SJSA1 (cell line): ENCODE measurements at regions not wholly inside any gene's neighbourhood (a gene's known extent, or its start where the extent isn't known, plus 50 kb on each side); places are given as distances from the start of the nearest gene placed in this dataset.

Experiments
- DNase-seq, 2 experiments: peaks; one replicate each; pipeline ENCODE4 v3.0.0-alpha.2; 2015 to 2020; ENCODE audit warnings: low spot score in 2 of 2, low read depth in 1 of 2
- H3K27ac ChIP-seq: fragments of 250-450 bp; sonication (Bioruptor Pico); 2 replicates; pipeline ENCODE4 v1.5.1; 2020; ENCODE audit warnings: mild to moderate bottlenecking, moderate library complexity
- H3K27me3 ChIP-seq: fragments of 250-450 bp; sonication (Bioruptor Pico); replicated peaks from 2 replicates; pipeline ENCODE4 v1.5.1; 2020; ENCODE audit warnings: mild to moderate bottlenecking, moderate library complexity
- H3K36me3 ChIP-seq: fragments of 250-450 bp; sonication (Bioruptor Pico); 2 replicates; pipeline ENCODE4 v1.5.1; 2020; ENCODE audit warnings: mild to moderate bottlenecking
- H3K4me1 ChIP-seq: fragments of 250-450 bp; sonication (Bioruptor Pico); replicated peaks from 2 replicates; pipeline ENCODE4 v1.6.1; 2021; ENCODE audit warnings: mild to moderate bottlenecking
- H3K4me3 ChIP-seq: fragments of 250-450 bp; sonication (Bioruptor Pico); 2 replicates; pipeline ENCODE4 v1.5.1; 2020; ENCODE audit warnings: mild to moderate bottlenecking
- H3K9me3 ChIP-seq: fragments of 250-450 bp; sonication (Bioruptor Pico); replicated peaks from 2 replicates; pipeline ENCODE4 v1.5.1; 2020; ENCODE audit warnings: mild to moderate bottlenecking

DNA sequence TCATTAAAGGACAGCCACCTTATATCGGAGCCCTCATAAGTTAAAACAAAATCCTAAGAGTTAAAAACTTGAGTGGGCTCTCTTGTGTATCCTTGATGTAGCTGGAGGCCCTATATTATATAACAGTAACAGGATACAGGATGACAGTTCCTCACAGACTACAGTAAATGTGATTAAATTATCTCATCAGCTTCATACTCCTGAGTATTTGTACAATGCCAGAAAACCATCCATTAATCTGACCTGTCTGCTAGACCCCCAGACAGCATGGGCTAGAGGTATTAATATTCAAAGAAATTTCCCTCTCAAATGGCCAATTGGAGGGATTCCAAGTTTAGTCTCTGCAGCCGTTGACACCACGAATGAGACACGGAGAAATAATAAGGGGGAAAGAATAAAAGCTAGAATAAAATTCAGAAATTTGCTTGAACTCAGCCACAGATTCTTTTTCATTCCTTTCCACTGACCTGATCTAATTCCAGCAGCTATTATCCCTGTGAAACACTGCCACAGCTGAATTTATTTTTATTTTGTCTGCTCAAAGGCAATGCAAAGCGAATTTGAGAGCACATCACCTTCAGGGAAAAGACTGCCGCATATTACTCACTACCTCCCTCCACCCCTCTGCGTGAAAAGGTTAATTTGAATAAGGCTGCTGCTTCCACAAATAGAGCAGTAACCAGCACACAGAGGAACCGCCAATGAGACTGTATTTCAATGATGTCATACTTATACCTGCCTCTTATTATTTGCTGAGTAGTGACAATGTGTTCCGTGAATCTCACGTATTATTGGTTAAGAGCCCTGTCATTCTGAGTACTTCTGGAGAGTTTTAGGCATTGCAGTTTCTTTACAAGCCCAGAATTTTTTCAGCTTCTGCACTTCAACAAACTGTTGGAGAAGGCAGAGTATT is 155.9 kb upstream of the KLF12 start:
- no peaks in the 10 kb centered on the region for H3K4me1 ChIP-seq
- no peaks in the 10 kb centered on the region for H3K27me3 ChIP-seq
- no peak overlapping the region for H3K27ac ChIP-seq
- DNase-seq: peak in 1 of 2 experiments; percentile 15
- no peak overlapping the region for H3K4me3 ChIP-seq
- no peaks in the 10 kb centered on the region for H3K36me3 ChIP-seq
- no peaks in the 10 kb centered on the region for H3K9me3 ChIP-seq

DNA sequence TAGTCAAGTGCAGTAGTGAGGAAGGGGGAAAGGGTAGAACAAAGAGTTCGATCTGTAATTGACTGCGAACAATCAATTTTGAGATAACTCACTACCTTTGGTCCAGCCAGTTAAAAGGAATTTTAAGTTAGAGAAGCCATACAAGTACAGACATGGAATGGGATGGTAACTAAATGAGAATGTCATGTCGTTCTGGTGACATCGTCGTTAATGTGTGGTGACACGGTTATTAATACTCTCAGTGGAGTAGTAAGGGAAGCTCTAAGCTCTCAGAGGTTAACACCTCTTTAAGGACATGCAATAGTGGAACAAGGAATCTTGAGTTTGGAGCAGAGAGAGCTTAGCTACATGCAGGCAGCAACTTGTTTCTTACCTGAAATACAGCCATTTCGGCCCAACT is 154.9 kb upstream of the KLF12 start:
- DNase-seq: no peak
- H3K9me3 ChIP-seq: no peaks in the 10 kb centered on the region

DNA sequence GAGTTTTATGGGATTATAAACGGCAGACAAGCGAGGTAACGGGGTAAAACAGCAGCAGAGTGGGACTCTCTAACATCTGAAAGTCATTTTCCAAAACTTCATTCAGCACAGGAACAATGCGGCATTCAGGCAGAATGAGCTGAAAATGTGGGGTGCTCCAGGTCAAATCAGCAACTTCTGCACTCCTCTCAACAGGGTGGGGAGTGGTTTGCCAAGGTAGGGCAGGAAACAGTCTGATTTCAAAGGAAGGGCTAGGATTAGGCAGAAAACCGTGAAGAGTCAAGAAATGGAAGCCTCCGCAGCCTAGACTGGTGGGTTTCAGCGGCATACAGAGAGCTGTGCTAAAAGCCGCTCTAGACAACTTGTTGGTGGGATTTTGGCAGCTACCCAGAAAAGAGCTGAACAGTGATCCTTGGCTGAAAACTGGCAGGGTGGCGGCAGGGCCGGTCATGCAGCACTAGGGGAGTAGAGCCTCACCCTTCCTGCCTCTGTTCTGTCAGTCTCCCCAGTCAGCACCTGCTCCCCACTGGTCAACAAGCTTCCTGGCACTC is 154.2 kb upstream of the KLF12 start:
- H3K36me3 ChIP-seq: no peaks in the 10 kb centered on the region
- H3K4me3 ChIP-seq: no peak overlapping the region
- no peaks in the 10 kb centered on the region for H3K27me3 ChIP-seq
- H3K9me3 ChIP-seq: no peaks in the 10 kb centered on the region
- H3K27ac ChIP-seq: no peak overlapping the region
- no peak for DNase-seq
- H3K4me1 ChIP-seq: no peaks in the 10 kb centered on the region

More for the DNA sequence above, 154.9 kb upstream of the KLF12 start:
- Histone ChIP-seq H3K4me3 (no peak overlapping the region), H3K36me3 (no peaks in the 10 kb centered on the region), H3K4me1 (no peaks in the 10 kb centered on the region), H3K27ac (no peak overlapping the region), H3K27me3 (no peaks in the 10 kb centered on the region)

DNA sequence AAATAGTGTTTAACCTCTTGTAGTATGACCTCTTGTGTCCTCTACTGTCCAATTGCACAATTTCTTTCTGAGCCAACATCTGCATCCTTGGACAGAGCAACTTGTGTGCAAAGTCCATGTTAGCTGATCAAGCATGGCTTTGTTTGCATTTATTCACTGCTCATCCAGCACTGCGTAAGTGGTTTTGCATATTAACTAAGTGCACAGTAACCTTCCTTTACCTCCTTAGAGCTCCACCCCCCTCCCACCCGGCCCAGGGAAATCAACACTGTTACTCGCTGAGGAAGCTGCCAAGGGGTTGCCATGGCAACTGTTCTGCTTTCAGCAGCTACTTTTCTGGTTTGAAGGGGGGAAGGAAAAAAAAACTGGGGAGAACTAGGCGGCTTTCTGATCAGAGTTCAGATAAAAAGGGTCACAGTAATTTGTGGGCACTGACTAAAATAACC is 153.5 kb upstream of the KLF12 start:
- DNase-seq: peak in 1 of 2 experiments; percentile 5
- Histone ChIP-seq H3K4me3 (no peak overlapping the region), H3K9me3 (no peaks in the 10 kb centered on the region), H3K27me3 (no peaks in the 10 kb centered on the region), H3K36me3 (no peaks in the 10 kb centered on the region), H3K4me1 (no peaks in the 10 kb centered on the region), H3K27ac (no peak overlapping the region)

DNA sequence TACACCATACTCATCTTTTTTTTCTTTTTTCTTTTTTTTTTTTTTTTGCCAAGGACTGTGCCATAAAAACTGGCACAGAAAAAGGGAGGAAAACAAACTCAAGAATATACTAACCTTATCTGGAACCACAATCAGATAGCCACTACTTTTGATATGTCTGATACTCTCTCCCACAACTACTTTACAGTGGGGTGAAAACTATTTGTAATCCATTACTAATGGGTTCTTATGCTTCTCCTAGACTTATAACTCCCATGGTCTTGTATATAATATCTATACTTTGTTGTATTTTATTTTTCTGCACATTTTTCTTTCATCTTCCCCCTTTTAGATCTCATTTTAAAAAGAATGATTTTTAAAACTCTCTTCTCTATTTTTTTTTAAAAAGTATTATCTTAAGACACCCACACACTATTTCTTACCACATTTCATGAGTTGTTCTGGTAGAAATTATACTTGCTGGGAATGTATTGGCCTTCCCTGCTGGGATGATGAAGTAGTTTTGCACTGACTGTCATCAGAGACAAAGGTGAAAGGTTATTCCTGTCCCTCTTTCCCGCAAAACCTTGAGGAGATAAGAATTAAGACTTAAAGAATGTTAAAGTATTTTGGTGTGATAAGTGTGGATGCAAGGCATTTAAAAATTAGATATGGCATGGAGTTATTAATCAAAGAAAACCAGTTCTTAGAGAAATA is 146.7 kb upstream of the KLF12 start:
- DNase-seq: no peak
- H3K4me1 ChIP-seq: no peaks in the 10 kb centered on the region
- no peak overlapping the region for H3K27ac ChIP-seq
- no peaks in the 10 kb centered on the region for H3K36me3 ChIP-seq
- no peaks in the 10 kb centered on the region for H3K27me3 ChIP-seq
- H3K4me3 ChIP-seq: no peak overlapping the region
- H3K9me3 ChIP-seq: no peaks in the 10 kb centered on the region

DNA sequence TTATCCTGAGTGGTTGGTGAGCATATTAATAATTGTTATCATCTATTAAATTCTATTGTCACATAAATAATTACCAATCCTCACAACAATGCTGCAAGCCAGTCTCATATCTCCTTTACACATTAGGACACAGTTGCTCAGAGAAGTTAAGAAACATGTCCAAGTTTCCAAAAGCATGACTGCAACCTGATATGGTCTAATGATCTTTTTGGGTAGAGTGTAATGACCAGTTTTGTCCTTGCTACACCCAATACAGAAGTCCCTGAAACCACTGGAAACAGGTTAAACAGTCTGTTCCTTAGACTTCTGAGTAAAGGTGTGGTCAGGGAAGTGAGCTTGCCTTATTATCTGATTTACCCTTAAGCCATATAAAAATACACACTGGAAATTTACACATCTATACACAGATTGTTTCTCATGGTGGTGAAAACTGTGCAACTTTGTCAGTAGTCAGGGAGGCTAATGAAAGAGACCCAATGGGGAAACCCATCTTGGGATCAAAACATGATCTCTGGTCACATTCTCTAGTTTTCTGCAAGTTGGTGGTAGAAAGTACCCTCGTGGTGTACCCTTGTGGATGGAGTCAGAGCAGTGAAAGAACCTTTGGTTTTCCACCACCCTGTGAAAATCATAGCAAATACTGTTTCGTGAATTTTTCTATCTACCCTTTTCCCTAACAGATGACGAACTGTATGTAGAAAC is 146.0 kb upstream of the KLF12 start:
- Histone ChIP-seq H3K27me3 (no peaks in the 10 kb centered on the region), H3K36me3 (no peaks in the 10 kb centered on the region), H3K27ac (no peak overlapping the region), H3K9me3 (no peaks in the 10 kb centered on the region), H3K4me3 (no peak overlapping the region), H3K4me1 (no peaks in the 10 kb centered on the region)
- no peak for DNase-seq

DNA sequence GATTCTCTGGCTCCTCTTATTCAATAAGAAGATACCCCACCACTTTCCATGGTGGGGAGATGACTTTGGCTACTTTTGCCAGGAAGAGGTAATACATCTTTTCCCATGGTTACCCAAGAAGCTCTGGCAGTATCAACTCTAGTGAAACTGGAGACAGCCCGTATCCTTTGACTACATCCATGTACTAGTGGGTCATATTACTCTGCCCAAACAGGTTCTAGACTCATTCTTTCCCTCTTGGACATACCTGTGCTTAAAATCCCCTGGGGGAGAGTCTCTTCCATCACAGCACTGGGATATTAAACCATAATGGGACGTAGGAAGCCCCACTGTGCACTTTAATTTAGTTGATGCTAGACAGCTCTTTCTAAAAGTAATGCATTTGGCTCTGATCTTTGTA is 144.7 kb upstream of the KLF12 start:
- H3K27me3 ChIP-seq: no peaks in the 10 kb centered on the region

DNA sequence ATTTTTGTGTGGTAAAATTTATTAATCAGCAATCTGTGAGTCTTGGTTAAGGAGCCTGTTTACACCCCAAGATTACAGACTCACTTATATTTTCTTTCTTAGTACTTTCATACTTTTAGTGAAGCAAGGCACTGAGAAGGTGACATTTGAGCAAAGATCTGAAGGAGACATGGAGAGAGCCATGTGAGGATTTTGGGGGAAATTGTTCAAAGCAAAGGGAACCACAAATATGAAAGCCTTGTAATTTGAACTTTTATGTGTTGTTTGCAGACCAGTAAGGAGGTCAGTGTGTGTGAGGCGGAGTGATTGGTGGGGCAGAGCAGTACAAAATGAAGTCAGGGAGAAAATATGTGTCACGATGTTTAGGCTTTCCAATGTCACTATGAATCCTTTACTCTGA is 140.7 kb upstream of the KLF12 start:
- Histone ChIP-seq H3K36me3 (no peaks in the 10 kb centered on the region), H3K9me3 (no peaks in the 10 kb centered on the region), H3K27ac (no peak overlapping the region), H3K4me3 (no peak overlapping the region), H3K27me3 (no peaks in the 10 kb centered on the region), H3K4me1 (no peaks in the 10 kb centered on the region)
- no peak for DNase-seq

More for the DNA sequence above, 144.7 kb upstream of the KLF12 start:
- no peak for DNase-seq
- H3K27ac ChIP-seq: no peak overlapping the region
- no peaks in the 10 kb centered on the region for H3K36me3 ChIP-seq
- H3K4me3 ChIP-seq: no peak overlapping the region
- no peaks in the 10 kb centered on the region for H3K9me3 ChIP-seq
- no peaks in the 10 kb centered on the region for H3K4me1 ChIP-seq

DNA sequence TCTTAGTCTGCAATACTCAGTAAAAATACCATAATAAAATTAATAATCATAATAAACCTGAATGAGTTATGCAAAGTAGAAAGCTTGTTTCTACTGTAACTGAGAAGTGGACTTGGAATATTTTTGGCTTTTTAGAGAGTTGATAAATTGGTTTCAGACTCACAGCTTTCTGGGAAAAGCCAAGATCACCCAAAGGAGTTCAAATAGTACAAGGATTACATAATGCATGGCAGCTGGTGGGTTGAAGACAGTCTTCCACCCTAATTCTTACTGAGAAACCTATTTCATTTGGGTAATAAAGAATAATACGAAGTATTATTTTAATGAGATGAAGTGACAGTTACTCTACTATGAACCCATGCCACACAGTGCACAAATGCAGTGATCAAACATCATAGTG is 139.4 kb upstream of the KLF12 start:
- Histone ChIP-seq H3K4me1 (no peaks in the 10 kb centered on the region), H3K27me3 (no peaks in the 10 kb centered on the region), H3K27ac (no peak overlapping the region), H3K4me3 (no peak overlapping the region), H3K36me3 (no peaks in the 10 kb centered on the region), H3K9me3 (no peaks in the 10 kb centered on the region)
- no peak for DNase-seq

DNA sequence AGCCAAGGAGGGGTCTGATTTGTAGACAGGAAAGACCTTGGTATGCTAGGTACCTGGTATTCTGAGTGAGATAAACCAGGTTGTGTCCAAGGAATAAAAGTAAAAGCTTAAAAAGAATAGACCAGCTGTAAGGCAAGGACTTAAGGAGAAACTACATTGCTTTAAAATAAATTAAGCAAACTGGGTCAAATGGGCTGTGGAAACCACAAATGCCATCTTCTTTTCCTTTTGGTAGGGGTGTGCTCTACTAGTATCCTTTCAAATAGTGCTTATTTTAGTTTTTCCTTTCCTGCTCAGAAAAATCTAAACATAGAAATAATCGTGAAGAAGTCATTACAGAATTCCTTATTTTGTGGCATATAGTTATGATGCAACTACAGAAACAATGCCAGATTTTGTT is 138.6 kb upstream of the KLF12 start:
- no peak overlapping the region for H3K4me3 ChIP-seq
- H3K4me1 ChIP-seq: no peaks in the 10 kb centered on the region
- no peak overlapping the region for H3K27ac ChIP-seq
- H3K9me3 ChIP-seq: no peaks in the 10 kb centered on the region
- H3K36me3 ChIP-seq: no peaks in the 10 kb centered on the region
- H3K27me3 ChIP-seq: no peaks in the 10 kb centered on the region
- DNase-seq: no peak

DNA sequence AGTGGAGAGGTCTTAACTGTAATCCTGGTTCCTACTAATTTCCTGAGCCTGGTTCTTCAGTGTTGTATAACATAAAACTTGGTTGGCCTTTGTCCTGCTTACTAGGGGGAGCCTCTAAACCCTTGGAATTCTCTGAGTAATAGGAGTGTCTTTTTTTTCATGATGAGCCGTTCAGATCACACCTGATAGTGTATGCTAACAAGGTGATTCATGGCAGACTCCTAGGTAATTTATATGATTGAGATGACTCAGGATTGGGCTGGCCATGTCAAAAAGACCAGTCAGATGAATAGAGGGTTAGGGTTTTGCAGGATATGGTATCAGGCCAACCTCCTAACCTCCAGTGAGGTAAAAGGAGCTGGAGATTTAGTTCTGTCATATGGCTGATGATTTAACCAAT is 135.8 kb upstream of the KLF12 start:
- DNase-seq: no peak
- Histone ChIP-seq H3K4me3 (no peak overlapping the region), H3K36me3 (no peaks in the 10 kb centered on the region), H3K9me3 (no peaks in the 10 kb centered on the region), H3K27ac (no peak overlapping the region), H3K4me1 (no peaks in the 10 kb centered on the region), H3K27me3 (no peaks in the 10 kb centered on the region)

DNA sequence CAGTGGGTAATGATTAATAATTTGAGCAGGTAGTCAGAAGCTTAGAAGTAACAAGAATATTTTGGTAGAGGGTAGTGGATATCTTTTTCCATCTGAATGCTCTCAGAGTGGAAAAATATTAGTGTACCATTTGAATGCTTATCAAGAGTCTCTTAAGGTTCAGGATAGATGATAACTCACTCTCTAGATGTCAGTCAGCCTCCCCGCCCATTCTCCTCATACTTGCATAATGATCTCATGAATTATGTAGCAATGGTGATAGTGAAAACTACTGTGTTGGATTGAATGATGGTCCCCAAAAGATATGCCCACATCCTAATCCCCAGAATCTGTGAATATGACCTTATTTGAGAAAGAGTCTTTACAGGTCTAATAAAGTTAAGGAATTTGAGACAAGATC is 132.7 kb upstream of the KLF12 start:
- Histone ChIP-seq H3K27ac (no peak overlapping the region), H3K4me3 (no peak overlapping the region), H3K9me3 (no peaks in the 10 kb centered on the region), H3K4me1 (no peaks in the 10 kb centered on the region), H3K27me3 (no peaks in the 10 kb centered on the region), H3K36me3 (no peaks in the 10 kb centered on the region)
- DNase-seq: no peak

DNA sequence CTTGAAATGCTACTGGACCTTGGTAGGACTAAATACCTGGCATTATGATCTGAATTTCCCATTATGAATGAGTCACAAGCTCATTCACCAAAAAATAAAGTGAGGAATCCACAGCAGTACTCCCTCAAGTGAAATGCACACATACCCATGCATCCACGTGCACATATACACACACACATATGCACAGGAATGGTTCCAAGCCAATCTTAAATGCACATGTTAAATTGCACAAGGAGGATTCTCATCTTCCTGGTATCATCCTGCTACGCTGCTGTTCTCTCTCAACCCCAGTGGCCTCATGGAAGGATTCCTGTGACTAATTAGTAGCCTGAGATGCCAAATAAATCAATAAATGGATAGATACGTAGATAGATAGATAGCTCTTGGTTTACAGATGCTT is 132.1 kb upstream of the KLF12 start:
- Histone ChIP-seq H3K4me3 (no peak overlapping the region), H3K9me3 (no peaks in the 10 kb centered on the region), H3K4me1 (no peaks in the 10 kb centered on the region), H3K27me3 (no peaks in the 10 kb centered on the region), H3K36me3 (no peaks in the 10 kb centered on the region), H3K27ac (no peak overlapping the region)
- no peak for DNase-seq

DNA sequence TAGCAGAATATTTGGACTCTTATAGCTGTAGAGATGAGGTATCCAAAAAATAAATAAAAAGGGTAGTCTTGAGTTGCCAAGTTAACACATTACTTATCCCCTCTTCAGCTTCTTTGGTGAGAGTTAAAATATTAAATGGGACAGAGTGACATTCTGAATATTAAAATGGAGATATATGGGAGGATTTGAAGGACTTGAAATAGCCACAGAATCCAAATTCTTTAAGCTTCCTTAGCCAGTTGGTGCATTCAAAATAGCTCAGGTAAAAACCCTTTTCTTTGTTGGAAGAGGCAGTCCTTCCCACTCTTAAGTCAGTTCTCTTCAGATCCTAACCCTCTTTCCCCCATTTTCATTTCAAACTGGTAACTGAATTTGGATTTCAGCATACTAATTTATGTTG is 130.1 kb upstream of the KLF12 start:
- no peak for DNase-seq
- Histone ChIP-seq H3K4me1 (no peaks in the 10 kb centered on the region), H3K9me3 (no peaks in the 10 kb centered on the region), H3K27ac (no peak overlapping the region), H3K4me3 (no peak overlapping the region), H3K36me3 (no peaks in the 10 kb centered on the region), H3K27me3 (no peaks in the 10 kb centered on the region)
